ENCODE measurements at regions not wholly inside any gene's neighbourhood (a gene's known extent, or its start where the extent isn't known, plus 50 kb on each side); places are given as distances from the start of the nearest gene placed in this dataset.
"Not testable (repeated sequence)": the region's sequence is repeated elsewhere in the genome, so short reads cannot be mapped to it uniquely, and the experiment has no call there.

DNA sequence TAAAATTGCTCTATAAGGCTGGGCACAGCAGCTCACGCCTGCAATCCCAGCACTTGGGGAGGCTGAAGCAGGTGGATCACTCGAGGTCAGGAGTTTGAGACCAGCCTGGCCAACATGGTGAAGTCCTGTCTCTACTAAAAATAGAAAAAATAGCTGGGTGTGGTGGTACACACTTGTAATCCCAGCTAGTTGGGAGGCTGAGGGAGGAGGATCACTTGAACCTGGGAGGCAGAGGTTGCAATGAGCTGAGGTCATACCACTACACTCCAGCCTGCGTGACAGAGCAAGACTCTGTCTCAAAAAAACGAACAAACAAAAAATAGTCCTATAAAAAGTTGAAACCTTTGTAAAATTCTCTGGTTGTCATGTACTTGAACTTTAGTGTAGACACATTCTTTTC is 93.0 kb upstream of the KIF26B start:
- DNase-seq, result not testable (repeated sequence)

DNA sequence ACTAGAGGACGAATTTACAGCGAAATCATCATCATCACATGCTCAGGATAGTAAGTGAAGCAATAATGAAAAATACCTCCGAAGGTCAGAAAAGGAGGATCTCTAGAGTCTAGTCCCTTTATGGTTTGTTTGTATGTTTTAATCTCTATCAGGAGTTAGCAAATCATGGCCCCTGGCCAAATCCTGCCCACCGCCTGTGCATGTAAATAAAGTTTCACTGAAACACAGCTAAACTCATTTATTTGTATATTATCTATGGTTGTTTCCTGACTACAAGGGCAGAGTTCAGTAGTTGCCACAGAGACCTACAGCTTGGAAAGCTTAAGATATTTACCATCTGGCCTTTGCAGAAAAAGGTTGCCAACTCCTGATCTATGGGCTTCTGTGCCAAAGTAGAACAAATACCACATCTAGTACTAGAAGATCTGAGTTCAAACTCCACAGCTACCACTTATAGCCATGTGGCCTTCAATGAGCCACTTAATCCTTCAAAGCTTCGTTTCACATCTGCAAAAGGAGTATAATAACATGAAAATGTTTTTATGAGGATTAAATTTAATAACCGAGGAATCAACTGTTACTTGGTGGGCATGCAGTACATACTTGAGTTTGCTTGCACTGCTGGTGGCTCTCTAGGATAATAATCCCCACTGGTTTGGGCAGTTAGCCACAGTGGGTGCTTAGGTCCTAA is 94.0 kb upstream of the KIF26B start:
- peak; percentile 18 to 77 for DNase-seq

DNA sequence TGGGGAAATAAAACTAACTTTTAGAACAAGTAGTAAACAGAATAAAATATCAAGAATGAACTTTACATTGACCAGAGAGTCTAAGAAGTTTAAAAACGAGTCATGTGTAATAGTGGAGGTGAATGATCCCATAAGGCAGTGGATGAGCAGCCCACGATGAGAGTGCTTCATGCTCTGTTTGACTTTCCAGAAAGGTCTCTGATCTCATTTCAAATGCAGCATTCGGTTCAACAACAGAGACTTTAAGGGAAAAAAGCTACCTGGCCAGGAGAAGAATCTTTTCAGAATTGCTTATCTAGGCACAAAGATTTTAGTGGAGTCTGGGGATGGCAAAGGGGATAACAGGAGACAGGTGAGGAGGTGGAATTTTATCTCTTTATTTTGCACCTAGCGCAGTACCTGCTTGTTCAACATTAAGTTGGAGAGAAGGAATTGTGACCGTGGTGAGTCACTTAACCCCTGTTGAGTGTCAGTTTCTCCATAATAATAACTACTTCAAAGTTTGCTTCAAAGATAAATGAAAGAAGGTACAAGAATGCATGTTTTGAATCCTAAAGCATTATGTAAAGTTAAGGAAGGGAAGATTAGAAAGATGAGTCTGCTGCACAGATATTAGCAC is 94.9 kb upstream of the KIF26B start:
- DNase-seq, result no peak

DNA sequence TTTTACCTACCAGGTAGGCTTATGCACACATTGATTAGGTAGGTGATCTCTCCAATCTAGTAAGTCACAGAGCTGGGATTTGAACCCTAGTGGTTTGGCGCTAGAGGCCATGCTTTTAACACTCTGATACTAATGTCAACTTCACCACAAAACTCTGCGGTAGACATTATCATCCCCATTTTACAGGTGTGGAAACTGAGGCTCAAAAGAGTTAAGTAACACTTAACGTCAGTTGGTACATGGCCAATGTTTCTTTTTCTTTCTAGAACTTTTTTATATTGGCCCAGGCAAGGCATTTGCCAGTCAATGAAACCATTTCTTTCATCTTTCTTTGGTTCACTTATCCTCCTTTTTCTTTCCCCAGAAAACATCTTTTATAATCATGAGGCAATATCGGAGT is 95.9 kb upstream of the KIF26B start:
- no peak for DNase-seq

DNA sequence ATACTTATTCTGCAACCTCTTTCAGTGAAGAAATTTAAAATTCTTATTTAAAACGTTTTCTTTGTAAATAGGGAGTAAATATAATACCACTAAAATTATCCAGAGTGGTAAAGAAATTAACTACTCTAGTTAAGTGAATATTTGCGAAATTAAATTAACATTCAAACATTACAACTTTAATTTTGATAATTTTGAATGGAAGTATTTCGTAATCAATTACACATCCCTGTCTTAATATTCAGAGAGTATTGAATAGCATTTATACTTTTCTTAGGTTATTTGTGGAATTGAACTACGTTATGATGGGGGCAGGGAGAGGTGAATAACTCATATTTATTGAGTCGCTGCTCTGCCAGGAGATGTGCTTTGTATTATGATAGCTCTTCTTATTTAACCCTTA is 96.3 kb upstream of the KIF26B start:
- no peak for DNase-seq

DNA sequence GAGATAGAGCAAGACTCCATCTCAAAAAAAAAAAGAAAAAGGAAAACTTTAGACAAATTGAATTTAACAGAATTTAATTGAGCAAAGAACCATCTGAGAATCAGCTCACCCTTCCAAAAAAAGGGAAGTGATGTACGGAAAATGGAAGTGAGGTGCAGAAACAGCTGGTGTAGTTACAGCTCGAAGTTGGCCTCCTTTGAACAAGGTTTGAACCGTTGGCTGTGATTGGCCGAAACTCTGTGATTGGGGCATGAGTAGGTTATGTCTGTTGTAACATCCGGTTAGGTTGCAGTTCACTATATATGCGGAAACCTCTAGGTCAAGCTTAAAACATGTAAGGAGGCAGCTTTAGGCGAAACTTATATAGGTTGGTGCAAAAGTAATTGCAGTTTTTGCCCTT is 97.9 kb upstream of the KIF26B start:
- DNase-seq, result no peak

DNA sequence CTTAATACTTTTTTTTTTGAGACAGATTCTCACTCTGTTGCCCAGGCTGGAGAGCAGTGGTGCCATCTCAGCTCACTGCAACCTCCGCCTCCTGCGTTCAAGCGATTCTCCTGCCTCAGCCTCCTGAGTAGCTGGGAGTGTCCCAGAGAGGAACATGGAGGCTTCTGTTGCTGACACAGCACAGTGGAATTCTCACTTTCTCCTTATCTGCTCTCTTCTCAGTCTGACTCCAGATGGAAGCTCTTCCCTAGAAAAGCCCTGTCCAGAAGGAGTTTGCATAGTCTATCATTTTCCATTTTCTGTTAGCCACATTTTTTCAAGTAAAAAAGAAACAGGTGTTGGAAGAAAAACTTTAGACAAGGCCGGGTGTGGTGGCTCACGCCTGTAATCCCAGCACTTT is 98.5 kb upstream of the KIF26B start:
- DNase-seq, result not testable (repeated sequence)

DNA sequence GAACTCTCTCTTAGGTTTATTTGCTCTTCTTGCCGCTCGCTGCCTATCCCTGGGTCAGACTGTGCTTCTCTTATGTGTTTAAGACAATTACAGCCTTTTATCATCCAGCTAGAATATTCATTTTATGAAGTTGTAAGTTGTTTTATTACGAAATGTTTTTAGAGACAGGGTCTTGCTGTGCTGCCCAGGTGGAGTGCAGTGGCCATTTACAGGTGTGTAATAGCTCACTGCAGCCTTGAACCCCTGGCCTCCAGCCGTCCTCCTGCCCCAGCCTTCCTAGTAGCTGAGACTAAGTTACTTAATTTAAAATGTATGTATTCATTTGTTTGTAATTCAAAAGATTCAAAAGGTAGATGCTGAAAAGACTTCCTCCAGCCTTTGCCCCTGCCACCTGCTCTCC is 99.0 kb upstream of the KIF26B start:
- no peak for DNase-seq

DNA sequence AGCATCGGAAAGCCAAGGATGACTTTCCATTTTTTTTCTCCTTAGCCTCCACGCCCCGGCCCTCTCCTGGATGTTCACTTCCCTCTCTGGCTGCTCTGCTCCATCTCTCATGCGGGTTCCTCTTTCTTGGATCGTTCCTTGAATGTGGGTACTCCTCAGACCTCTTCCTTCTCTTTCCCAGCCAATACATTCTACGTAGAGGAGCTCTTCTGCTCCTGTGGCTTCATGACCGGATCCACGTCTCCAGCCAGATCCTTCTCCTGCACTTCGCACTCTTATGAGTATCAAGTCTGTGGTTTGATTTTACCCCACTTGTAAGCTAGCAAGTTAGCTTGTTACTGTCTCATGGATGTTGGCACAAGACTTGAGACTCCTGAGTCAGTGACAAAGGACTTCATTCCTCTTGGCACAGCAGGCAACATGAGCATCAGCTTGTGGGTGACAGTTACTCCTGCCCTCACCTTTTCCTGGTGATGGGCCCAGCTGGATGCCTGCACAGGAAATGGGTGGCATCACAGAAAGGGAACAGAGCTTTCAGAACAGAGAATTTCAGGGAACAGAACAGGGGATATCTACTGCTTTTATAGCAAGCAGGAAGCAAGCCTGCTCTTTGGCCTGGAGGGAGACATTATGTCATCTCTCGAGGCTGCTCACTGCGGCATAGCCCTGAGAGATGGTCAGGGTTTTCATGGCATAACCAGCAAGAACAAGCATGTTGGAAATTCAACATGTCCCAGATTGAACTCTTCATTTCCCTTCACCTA is 100.1 kb upstream of the KIF26B start:
- no peak for DNase-seq

DNA sequence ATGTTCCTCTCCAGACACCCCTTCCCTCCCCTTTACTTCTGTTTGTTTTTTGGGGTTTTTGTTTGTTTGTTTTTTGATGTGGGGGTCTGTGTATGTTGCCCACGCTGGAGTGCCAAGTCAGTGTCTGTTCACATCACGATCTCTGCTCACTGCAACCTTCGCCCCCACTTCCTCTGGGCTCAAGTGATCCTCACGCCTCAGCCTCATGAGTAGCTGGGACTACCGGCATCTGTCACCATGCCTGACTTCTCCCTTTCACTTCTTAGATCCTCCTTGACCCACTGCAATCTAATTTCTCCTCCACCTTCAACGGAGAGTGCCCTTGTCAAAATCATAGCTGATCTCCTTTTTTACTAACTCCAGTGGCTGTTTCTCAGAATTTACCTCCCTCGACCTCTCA is 100.7 kb upstream of the KIF26B start:
- no peak for DNase-seq

DNA sequence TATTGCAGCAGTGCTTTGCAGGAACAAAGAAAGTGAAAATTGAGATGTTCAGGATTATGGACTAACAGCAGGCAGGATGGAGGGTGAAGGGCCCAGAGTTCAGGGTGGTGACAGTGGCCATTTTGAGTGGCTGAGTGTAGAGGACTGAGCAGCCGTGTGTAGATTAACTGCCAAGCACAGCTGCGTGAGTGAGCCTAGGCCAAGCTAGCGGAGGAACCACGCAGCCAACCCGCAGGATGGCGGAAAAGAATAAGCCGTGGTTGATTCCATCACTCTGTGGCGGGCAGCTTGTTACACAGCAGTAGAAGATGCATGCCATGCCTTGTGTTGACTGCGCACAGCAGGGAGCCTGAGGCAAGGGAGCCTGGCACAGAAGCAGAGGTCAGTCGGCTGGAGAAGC is 102.5 kb upstream of the KIF26B start:
- no peak for DNase-seq

DNA sequence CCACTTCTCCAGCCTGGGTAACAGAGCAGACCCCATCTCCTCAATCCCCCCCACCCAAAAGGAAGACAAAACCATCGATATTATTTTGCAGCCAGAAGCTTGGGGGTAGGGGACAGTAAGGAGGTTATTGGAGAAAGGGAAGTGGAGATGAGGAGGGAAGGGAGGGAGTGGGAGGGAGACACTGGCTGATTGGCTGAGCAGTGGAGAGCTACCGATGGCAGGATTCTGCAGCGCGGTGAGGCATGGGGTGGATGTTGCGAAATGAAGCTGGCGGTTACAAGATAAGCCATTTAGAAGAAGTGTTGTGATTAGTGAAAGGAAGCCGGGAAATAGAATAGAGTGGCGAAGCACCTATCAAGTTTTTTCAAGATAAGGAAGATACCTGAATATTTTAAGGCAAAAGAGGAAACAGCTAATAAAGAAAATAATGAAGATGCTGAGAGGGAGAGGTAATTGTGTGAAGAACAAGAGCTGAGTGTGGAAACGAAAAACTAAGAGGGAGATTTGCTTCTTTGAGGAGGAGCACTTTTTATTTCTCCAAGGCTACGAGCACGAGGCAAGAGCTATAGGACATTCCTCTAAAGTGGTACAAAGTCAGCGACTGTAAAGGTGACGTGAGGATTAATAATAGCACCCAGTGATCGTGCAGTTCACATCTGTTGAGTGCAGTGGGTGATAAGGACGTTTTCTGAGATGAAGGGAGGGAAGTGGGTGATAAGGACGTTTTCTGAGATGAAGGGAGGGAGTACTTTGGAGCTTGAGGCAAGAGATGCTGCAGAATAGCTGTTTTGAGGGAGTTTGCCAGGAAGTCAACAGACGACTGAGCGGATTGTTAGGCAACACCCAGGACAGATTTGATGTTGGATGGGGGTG is 103.2 kb upstream of the KIF26B start:
- DNase-seq, result no peak

DNA sequence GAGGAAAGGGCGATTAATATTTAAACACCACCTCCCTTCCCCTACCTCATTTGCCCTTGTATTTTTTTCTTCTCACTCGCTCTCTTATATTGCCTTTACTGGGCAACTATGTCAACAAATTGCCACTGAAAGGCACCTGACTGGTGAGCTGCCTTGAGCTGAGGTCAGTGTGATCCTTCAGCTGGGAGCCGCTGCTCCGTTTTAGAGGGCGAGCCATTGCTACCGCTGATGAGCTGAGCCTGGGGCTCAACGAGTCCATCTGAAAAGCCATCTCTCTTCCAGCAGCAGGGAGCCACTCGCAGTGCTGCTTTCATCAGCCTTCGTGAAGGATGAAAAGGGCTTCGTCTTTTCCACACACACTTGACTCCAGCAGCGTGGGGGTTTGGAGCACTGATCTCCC is 108.0 kb upstream of the KIF26B start:
- peak in 1 of 2 experiments; percentile 19 for DNase-seq

DNA sequence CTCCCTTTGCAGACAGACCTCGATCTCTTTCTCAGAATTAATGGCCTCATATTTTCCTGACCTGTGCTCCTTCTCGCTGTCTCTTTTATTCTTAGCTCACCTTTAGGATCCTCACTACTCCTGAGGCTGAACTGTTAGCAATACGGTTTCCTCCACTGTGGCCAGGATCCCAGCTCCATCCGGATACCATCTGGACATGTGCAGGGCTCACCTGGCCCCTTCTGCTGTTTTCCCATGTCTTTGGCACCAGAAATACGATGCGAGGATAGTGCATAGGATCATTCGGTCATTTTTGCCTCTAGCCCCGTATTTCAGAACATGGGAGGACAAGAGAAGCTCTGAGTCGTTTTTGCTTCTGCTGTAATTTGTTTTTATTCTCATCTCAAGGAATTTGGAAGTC is 108.5 kb upstream of the KIF26B start:
- DNase-seq, result no peak

DNA sequence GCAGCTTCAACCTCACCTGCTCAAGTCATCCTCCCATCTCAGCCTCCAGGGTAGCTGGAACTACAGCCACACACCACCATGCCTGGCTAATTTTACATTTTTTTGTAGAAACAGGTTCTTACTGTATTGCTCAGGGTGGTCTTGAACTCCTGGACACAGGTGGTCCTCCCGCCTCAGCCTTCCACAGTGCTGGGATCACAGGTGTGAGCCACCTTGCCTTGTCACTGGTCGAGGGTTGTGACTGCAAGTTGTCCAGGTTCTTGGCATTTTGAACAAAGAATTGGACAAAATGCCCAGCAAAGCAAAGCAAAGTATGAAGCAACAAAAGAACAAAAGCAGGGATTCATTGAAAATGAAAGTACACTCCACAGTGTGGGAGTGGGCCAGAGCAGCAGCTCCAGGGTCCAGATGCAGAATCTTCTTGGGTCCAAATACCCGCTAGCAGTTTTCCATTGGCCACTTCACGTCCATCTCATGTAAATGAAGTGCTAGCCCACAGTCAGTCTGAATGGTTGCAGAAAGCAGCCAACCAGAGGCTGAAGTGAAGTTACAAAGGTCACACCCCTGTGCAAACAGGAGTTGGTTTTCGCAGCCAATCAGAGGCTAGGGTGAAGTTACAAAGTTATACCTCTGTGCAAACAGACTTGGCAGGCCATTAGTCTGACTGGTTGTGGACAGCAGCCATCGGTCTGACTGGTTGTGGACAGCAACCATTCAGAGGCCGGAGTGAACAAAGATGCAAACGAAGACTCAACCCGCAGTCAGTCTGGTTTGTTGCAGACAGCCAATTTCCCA is 109.5 kb upstream of the KIF26B start:
- DNase-seq, result no peak

DNA sequence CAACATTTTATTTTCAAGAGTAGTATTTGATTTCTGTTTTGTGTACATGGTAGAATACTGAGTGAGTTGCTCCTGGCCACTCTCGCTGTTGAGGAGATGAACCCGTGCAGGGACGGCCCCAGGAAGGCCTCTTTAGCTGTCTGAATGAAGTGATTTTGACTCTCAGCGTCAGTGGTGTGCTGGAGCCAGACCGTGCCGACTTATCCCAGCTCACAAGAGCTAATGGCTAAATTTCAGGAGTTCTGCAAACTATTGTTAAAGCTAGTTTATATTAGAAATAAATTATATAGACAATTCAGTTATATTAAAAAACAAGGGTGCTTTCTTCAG is 111.2 kb upstream of the KIF26B start:
- DNase-seq, result no peak

DNA sequence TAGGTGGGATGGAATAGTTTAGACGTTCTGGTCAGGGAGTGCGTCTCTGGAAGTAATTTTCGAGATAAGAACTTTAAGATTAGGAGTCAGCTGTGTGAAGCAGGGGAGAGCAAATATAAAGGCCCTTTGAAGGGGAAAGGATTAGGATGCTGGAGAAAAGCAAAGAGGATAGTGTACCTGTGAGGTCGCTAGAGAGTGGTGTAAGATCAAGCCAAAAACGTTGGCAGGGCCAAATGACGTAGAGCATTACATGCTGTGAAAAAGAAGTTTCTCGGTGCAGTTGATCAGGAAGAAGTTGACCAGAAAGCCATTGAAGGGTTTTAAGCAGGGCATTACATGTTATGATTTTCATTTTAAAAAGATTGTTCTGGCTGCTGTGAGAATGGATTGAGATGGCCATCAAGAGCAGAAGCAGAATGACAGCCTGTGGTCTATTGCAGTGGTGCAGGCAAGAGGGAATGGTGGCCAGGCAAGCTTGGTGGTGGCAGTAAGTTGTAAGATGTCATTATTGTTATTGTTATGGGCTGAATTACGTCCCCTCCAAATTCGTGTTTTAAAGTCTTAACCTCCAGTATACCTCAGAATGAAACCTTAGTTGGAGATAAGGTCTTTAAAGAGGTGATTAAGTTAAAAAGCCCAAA is 113.6 kb upstream of the KIF26B start:
- DNase-seq, result no peak

DNA sequence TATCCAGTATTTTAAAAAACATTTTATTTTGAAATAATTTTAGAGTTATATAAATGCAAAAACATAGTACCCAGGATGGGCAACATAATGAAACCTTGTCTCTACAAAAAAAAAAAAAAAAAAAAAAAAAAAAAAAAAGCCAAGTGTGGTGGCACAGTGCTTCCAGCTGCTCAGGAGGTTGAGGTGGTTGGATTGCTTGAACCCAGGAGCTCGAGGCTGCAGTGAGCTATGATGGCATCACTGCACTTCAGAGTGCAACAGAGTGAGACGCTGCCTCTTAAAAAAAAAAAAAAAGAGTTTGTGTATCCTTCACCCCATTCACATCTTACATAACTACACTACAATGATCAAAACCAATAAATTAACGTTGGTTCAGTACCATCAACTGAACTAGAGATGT is 115.6 kb upstream of the KIF26B start:
- DNase-seq, result no peak

DNA sequence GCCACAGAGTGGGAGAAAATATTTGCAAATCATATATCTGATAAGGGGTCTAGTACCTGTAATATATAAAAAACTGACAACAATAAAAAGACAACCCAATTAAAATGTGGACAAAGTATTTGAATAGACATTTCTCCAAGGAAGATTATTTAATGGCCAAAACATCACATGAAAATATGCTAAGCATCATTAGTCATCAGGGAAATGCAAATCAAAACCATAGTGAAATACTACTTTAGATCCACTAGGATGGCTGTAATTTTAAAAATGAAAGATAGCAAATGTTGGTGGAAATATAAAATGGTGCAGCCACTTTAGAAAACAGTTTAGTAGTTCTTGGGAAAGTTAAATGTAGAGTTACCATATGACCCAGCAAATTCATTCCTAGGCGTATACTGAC is 118.7 kb upstream of the KIF26B start:
- DNase-seq, result no peak

DNA sequence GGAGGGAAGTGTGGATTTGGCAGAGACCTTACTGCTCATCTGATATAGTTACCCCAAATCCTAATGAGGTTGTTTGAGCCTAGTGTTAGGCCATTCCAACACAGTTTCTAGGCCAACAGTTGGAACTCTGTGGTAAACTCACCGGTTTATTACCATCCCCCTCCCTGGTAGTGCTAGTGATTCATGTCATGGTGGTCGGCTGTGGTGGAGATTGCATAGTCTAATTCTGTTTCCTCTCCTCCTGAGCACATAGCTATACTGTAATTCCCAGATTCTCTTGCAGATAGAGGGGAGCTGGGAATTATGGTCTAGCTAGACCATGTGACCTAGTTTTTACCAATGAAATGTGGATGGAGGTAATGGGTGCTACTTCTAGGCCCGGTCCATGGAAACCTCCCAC is 123.7 kb upstream of the KIF26B start:
- no peak for DNase-seq

DNA sequence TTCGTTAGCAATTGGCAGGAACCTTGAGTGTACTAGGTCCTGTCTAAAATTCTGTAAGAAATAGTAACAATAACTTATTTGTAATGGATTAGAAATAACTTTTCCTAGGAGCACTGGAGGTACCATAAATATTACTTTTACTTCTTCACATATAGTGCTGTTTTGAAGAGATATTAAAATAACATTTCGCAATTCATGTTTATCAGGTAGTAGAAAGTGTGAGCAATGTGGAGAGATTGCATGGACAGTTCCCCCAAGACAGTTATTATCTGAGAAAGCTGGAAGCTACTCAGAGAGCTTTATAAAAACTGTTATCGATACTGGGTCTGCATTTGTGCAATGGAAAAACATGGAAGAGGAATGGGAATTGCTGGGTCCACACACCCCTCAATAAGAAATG is 128.5 kb upstream of the KIF26B start:
- DNase-seq, result no peak

DNA sequence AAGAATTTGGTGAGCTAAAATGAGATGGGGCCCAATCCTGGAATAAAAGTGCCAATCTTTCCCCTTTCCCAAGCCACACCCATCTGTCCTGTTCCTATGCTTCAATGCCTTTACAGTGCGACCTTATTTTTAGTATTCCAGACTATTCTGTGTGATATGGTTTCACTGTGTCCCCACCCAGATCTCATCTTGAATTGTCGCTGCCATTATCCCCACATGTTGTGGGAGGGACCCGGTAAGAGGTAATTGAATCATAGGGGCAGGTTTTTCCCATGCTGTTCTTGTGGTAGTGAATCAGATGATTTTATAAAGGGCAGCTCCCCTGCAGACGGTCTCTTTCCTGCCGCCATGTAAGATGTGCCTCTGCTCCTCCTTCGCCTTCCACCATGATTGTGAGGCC is 129.3 kb upstream of the KIF26B start:
- no peak for DNase-seq
